ENCODE measurements at regions not wholly inside any gene's neighbourhood (a gene's known extent, or its start where the extent isn't known, plus 50 kb on each side); places are given as distances from the start of the nearest gene placed in this dataset.

GRCh38 chr5:17763301-17763700, 129.0 kb downstream of the TAF11L14 start:
- TF ChIP-seq CTCF (IDR thresholded peaks at IDR 0.05): no peak
- no peak for TF ChIP-seq POLR2A (IDR thresholded peaks at IDR 0.05)
- Histone ChIP-seq H3K27ac (no peak overlapping the region), H3K36me3 (ENCODE audit: low read depth, missing control alignments) (no peaks in the 10 kb centered on the region), H3K9me3 (no peaks in the 10 kb centered on the region), H3K4me3 (no peak overlapping the region), H3K4me1 (no peaks in the 10 kb centered on the region), H3K27me3 (no peaks in the 10 kb centered on the region)
- intact Hi-C loops (cut with DNase I; ENCODE audit: low total_unique reads): no loop called here
- WGBS, 2 donors: 80 to 84% methylated on average over 1 of the region's 1 CpG
- DNase-seq: no peak

- intact Hi-C loops (cut with DNase I; ENCODE audit: low total_unique reads): no loop called here
- no peaks in the 10 kb centered on the region for H3K4me1 ChIP-seq
- H3K9me3 ChIP-seq: no peaks in the 10 kb centered on the region
- H3K4me3 ChIP-seq: no peak overlapping the region
- WGBS, 2 donors: 88 to 94% methylated on average over 2 of the region's 2 CpGs
- no peak for TF ChIP-seq POLR2A (IDR thresholded peaks at IDR 0.05)
- no peak for TF ChIP-seq CTCF (IDR thresholded peaks at IDR 0.05)
- no peak for DNase-seq
- no peak overlapping the region for H3K27ac ChIP-seq
- no peaks in the 10 kb centered on the region for H3K27me3 ChIP-seq
- H3K36me3 ChIP-seq (ENCODE audit: low read depth, missing control alignments): no peaks in the 10 kb centered on the region
Observed at GRCh38 chr5:17766031-17766430, 131.8 kb downstream of the TAF11L14 start.

GRCh38 chr5:17769277-17769676, 135.0 kb downstream of the TAF11L14 start:
- intact Hi-C loops (cut with DNase I; ENCODE audit: low total_unique reads): no loop called here
- Histone ChIP-seq H3K36me3 (ENCODE audit: low read depth, missing control alignments) (no peaks in the 10 kb centered on the region), H3K27me3 (no peaks in the 10 kb centered on the region), H3K9me3 (no peaks in the 10 kb centered on the region), H3K4me1 (no peaks in the 10 kb centered on the region), H3K27ac (no peak overlapping the region), H3K4me3 (no peak overlapping the region)
- 62 to 64% methylated on average over 3 of the region's 3 CpGs for WGBS, 2 donors
- DNase-seq: no peak
- no peak for TF ChIP-seq POLR2A (IDR thresholded peaks at IDR 0.05)
- no peak for TF ChIP-seq CTCF (IDR thresholded peaks at IDR 0.05)

GRCh38 chr5:17772232-17772631, 138.0 kb downstream of the TAF11L14 start:
- TF ChIP-seq POLR2A (IDR thresholded peaks at IDR 0.05): no peak
- TF ChIP-seq CTCF (IDR thresholded peaks at IDR 0.05): no peak
- 95% methylated on average over 6 of the region's 6 CpGs; no CpG with 5 or more reads in 1 of the 2 donors for WGBS, 2 donors
- intact Hi-C loops (cut with DNase I; ENCODE audit: low total_unique reads): no loop called here
- no peak overlapping the region for H3K4me3 ChIP-seq
- no peaks in the 10 kb centered on the region for H3K36me3 ChIP-seq (ENCODE audit: low read depth, missing control alignments)
- H3K27ac ChIP-seq: no peak overlapping the region
- no peak for DNase-seq
- H3K9me3 ChIP-seq: no peaks in the 10 kb centered on the region
- no peaks in the 10 kb centered on the region for H3K4me1 ChIP-seq
- H3K27me3 ChIP-seq: no peaks in the 10 kb centered on the region

- Histone ChIP-seq H3K4me1 (no peaks in the 10 kb centered on the region), H3K9me3 (no peaks in the 10 kb centered on the region), H3K4me3 (no peak overlapping the region), H3K27me3 (no peaks in the 10 kb centered on the region), H3K27ac (no peak overlapping the region), H3K36me3 (ENCODE audit: low read depth, missing control alignments) (no peaks in the 10 kb centered on the region)
- DNase-seq: no peak
- TF ChIP-seq CTCF (IDR thresholded peaks at IDR 0.05) (no peak), POLR2A (IDR thresholded peaks at IDR 0.05) (no peak)
- intact Hi-C loops (cut with DNase I; ENCODE audit: low total_unique reads): no loop called here
- WGBS, 2 donors: 69 to 88% methylated on average over 1 of the region's 1 CpG
Observed at GRCh38 chr5:17785774-17786173, 151.5 kb downstream of the TAF11L14 start.
